ENCODE measurements at regions not wholly inside any gene's neighbourhood (a gene's known extent, or its start where the extent isn't known, plus 50 kb on each side); places are given as distances from the start of the nearest gene placed in this dataset.

GRCh38 chr11:15497366-15497765, 382.6 kb downstream of the INSC start:
- WGBS, 2 donors (ENCODE audit: extremely low coverage in 2 of 2, insufficient read length in 2 of 2, insufficient replicate concordance in 1 of 2), result no CpG with 5 or more reads among the region's 5 CpGs
- Histone ChIP-seq H3K18ac (ENCODE audit: low read length) (no peak overlapping the region), H3K27ac (replicated peaks; ENCODE audit: low read length) (no peak overlapping the region), H2BK5ac (ENCODE audit: low read length) (no peak overlapping the region), H3K4me1 (ENCODE audit: control insufficient read depth in 2 of 2, insufficient read depth in 1 of 2, low read depth in 1 of 2, low read length in 2 of 2) (peaks cover 0 to 1% of the 10 kb centered on the region in 2 donors), H3K9me3 (replicated peaks in 1 of 2; ENCODE audit: control insufficient read depth in 2 of 2, insufficient read depth in 1 of 2, low read depth in 1 of 2, low read length in 2 of 2) (no peaks in the 10 kb centered on the region), H3K36me3 (replicated peaks in 1 of 2; ENCODE audit: control insufficient read depth in 2 of 2, insufficient read depth in 2 of 2, low read length in 2 of 2) (no peaks in the 10 kb centered on the region), H2BK120ac (ENCODE audit: low read depth, low read length) (no peak overlapping the region), H3K4me2 (ENCODE audit: insufficient read depth, low read length, poor library complexity, severe bottlenecking) (no peak overlapping the region), H3K23ac (ENCODE audit: low read depth, low read length, poor library complexity) (no peak overlapping the region), H2BK12ac (ENCODE audit: low read length) (no peak overlapping the region), H3K4me3 (ENCODE audit: low read length in 2 of 2) (no peak overlapping the region), H2AFZ (ENCODE audit: low read length) (no peak overlapping the region), H3K79me1 (ENCODE audit: low read depth, low read length) (no peaks in the 10 kb centered on the region), H2BK15ac (ENCODE audit: low read length) (no peak overlapping the region), H4K8ac (ENCODE audit: low read depth, low read length) (no peak overlapping the region), H3K4ac (ENCODE audit: low read length) (no peak overlapping the region), H3K9ac (ENCODE audit: low read depth, low read length, poor library complexity) (no peak overlapping the region), H3K14ac (ENCODE audit: low read length) (no peak overlapping the region), H3K27me3 (ENCODE audit: control insufficient read depth in 3 of 3, insufficient read depth in 3 of 3, low read depth in 1 of 3, low read length in 3 of 3) (no peaks in the 10 kb centered on the region), H2AK5ac (ENCODE audit: low read depth, low read length) (no peak overlapping the region), H4K91ac (ENCODE audit: low read depth, low read length, poor library complexity) (no peak overlapping the region)
- DNase-seq (ENCODE audit: low spot score), result no peak

GRCh38 chr11:15499674-15500073, 385.0 kb downstream of the INSC start:
- H3K27me3 ChIP-seq (ENCODE audit: control insufficient read depth in 3 of 3, insufficient read depth in 3 of 3, low read depth in 1 of 3, low read length in 3 of 3), result no peaks in the 10 kb centered on the region

GRCh38 chr11:15500643-15501042, 385.9 kb downstream of the INSC start:
- Histone ChIP-seq H2BK5ac (ENCODE audit: low read length) (no peak overlapping the region), H3K23ac (ENCODE audit: low read depth, low read length, poor library complexity) (no peak overlapping the region), H2AFZ (ENCODE audit: low read length) (no peak overlapping the region), H3K9me3 (replicated peaks in 1 of 2; ENCODE audit: control insufficient read depth in 2 of 2, insufficient read depth in 1 of 2, low read depth in 1 of 2, low read length in 2 of 2) (no peaks in the 10 kb centered on the region), H3K4me3 (ENCODE audit: low read length in 2 of 2) (no peak overlapping the region), H3K27me3 (ENCODE audit: control insufficient read depth in 3 of 3, insufficient read depth in 3 of 3, low read depth in 1 of 3, low read length in 3 of 3) (no peaks in the 10 kb centered on the region), H3K18ac (ENCODE audit: low read length) (no peak overlapping the region), H3K4ac (ENCODE audit: low read length) (no peak overlapping the region), H2AK5ac (ENCODE audit: low read depth, low read length) (no peak overlapping the region), H3K14ac (ENCODE audit: low read length) (no peak overlapping the region), H3K36me3 (replicated peaks in 1 of 2; ENCODE audit: control insufficient read depth in 2 of 2, insufficient read depth in 2 of 2, low read length in 2 of 2) (no peaks in the 10 kb centered on the region), H3K4me1 (ENCODE audit: control insufficient read depth in 2 of 2, insufficient read depth in 1 of 2, low read depth in 1 of 2, low read length in 2 of 2) (peaks cover 0 to 1% of the 10 kb centered on the region in 2 donors), H3K9ac (ENCODE audit: low read depth, low read length, poor library complexity) (no peak overlapping the region), H4K91ac (ENCODE audit: low read depth, low read length, poor library complexity) (no peak overlapping the region), H4K8ac (ENCODE audit: low read depth, low read length) (no peak overlapping the region), H3K27ac (replicated peaks; ENCODE audit: low read length) (no peak overlapping the region), H3K79me1 (ENCODE audit: low read depth, low read length) (no peaks in the 10 kb centered on the region), H2BK15ac (ENCODE audit: low read length) (no peak overlapping the region), H3K4me2 (ENCODE audit: insufficient read depth, low read length, poor library complexity, severe bottlenecking) (no peak overlapping the region), H2BK120ac (ENCODE audit: low read depth, low read length) (no peak overlapping the region), H2BK12ac (ENCODE audit: low read length) (no peak overlapping the region)
- no peak for DNase-seq (ENCODE audit: low spot score)
- no CpG with 5 or more reads among the region's 4 CpGs for WGBS, 2 donors (ENCODE audit: extremely low coverage in 2 of 2, insufficient read length in 2 of 2, insufficient replicate concordance in 1 of 2)

More at GRCh38 chr11:15499674-15500073, 385.0 kb downstream of the INSC start:
- Histone ChIP-seq H3K9ac (ENCODE audit: low read depth, low read length, poor library complexity) (no peak overlapping the region), H3K4ac (ENCODE audit: low read length) (no peak overlapping the region), H3K79me1 (ENCODE audit: low read depth, low read length) (no peaks in the 10 kb centered on the region), H3K4me2 (ENCODE audit: insufficient read depth, low read length, poor library complexity, severe bottlenecking) (no peak overlapping the region), H2BK120ac (ENCODE audit: low read depth, low read length) (no peak overlapping the region), H3K18ac (ENCODE audit: low read length) (no peak overlapping the region), H2BK15ac (ENCODE audit: low read length) (no peak overlapping the region), H2AFZ (ENCODE audit: low read length) (no peak overlapping the region), H4K8ac (ENCODE audit: low read depth, low read length) (no peak overlapping the region), H3K23ac (ENCODE audit: low read depth, low read length, poor library complexity) (no peak overlapping the region), H3K14ac (ENCODE audit: low read length) (no peak overlapping the region), H3K36me3 (replicated peaks in 1 of 2; ENCODE audit: control insufficient read depth in 2 of 2, insufficient read depth in 2 of 2, low read length in 2 of 2) (no peaks in the 10 kb centered on the region), H2BK12ac (ENCODE audit: low read length) (no peak overlapping the region), H3K4me1 (ENCODE audit: control insufficient read depth in 2 of 2, insufficient read depth in 1 of 2, low read depth in 1 of 2, low read length in 2 of 2) (peaks cover 0 to 1% of the 10 kb centered on the region in 2 donors), H2AK5ac (ENCODE audit: low read depth, low read length) (no peak overlapping the region), H4K91ac (ENCODE audit: low read depth, low read length, poor library complexity) (no peak overlapping the region), H3K4me3 (ENCODE audit: low read length in 2 of 2) (no peak overlapping the region), H2BK5ac (ENCODE audit: low read length) (no peak overlapping the region), H3K27ac (replicated peaks; ENCODE audit: low read length) (no peak overlapping the region), H3K9me3 (replicated peaks in 1 of 2; ENCODE audit: control insufficient read depth in 2 of 2, insufficient read depth in 1 of 2, low read depth in 1 of 2, low read length in 2 of 2) (no peaks in the 10 kb centered on the region)
- no CpG with 5 or more reads among the region's 3 CpGs for WGBS, 2 donors (ENCODE audit: extremely low coverage in 2 of 2, insufficient read length in 2 of 2, insufficient replicate concordance in 1 of 2)
- DNase-seq (ENCODE audit: low spot score), result no peak

- Histone ChIP-seq H3K4me2 (ENCODE audit: insufficient read depth, low read length, poor library complexity, severe bottlenecking) (no peak overlapping the region), H2BK120ac (ENCODE audit: low read depth, low read length) (no peak overlapping the region), H3K27ac (replicated peaks; ENCODE audit: low read length) (no peak overlapping the region), H3K27me3 (ENCODE audit: control insufficient read depth in 3 of 3, insufficient read depth in 3 of 3, low read depth in 1 of 3, low read length in 3 of 3) (no peaks in the 10 kb centered on the region), H2AFZ (ENCODE audit: low read length) (no peak overlapping the region), H2BK15ac (ENCODE audit: low read length) (no peak overlapping the region), H2BK5ac (ENCODE audit: low read length) (no peak overlapping the region), H3K79me1 (ENCODE audit: low read depth, low read length) (no peaks in the 10 kb centered on the region), H3K4me3 (ENCODE audit: low read length in 2 of 2) (no peak overlapping the region), H3K4me1 (ENCODE audit: control insufficient read depth in 2 of 2, insufficient read depth in 1 of 2, low read depth in 1 of 2, low read length in 2 of 2) (peaks cover 0 to 1% of the 10 kb centered on the region in 2 donors), H3K9ac (ENCODE audit: low read depth, low read length, poor library complexity) (no peak overlapping the region), H3K18ac (ENCODE audit: low read length) (no peak overlapping the region), H2BK12ac (ENCODE audit: low read length) (no peak overlapping the region), H3K4ac (ENCODE audit: low read length) (no peak overlapping the region), H3K36me3 (replicated peaks in 1 of 2; ENCODE audit: control insufficient read depth in 2 of 2, insufficient read depth in 2 of 2, low read length in 2 of 2) (no peaks in the 10 kb centered on the region), H2AK5ac (ENCODE audit: low read depth, low read length) (no peak overlapping the region), H3K23ac (ENCODE audit: low read depth, low read length, poor library complexity) (no peak overlapping the region), H4K91ac (ENCODE audit: low read depth, low read length, poor library complexity) (no peak overlapping the region), H4K8ac (ENCODE audit: low read depth, low read length) (no peak overlapping the region), H3K9me3 (replicated peaks in 1 of 2; ENCODE audit: control insufficient read depth in 2 of 2, insufficient read depth in 1 of 2, low read depth in 1 of 2, low read length in 2 of 2) (no peaks in the 10 kb centered on the region), H3K14ac (ENCODE audit: low read length) (no peak overlapping the region)
- no CpG with 5 or more reads among the region's 7 CpGs for WGBS, 2 donors (ENCODE audit: extremely low coverage in 2 of 2, insufficient read length in 2 of 2, insufficient replicate concordance in 1 of 2)
- DNase-seq (ENCODE audit: low spot score), result no peak
Observed at GRCh38 chr11:15501566-15501965, 386.8 kb downstream of the INSC start.

All from neuronal stem cell (in vitro differentiated cells).